ENCODE measurements at regions not wholly inside any gene's neighbourhood (a gene's known extent, or its start where the extent isn't known, plus 50 kb on each side); places are given as distances from the start of the nearest gene placed in this dataset.

GRCh38 chr7:82675396-82675795 is 231.8 kb upstream of the CACNA2D1 start:
- Histone ChIP-seq H3K4me1 (ENCODE audit: control insufficient read depth in 4 of 4, insufficient read depth in 4 of 4, low read length in 3 of 4) (no peaks in the 10 kb centered on the region), H3K27me3 (ENCODE audit: control insufficient read depth in 4 of 4, insufficient read depth in 4 of 4, low read length in 3 of 4) (peaks cover 0 to 5% (median 0%) of the 10 kb centered on the region in 4 donors), H3K9me3 (ENCODE audit: control insufficient read depth in 4 of 4, low read length in 3 of 4) (no peaks in the 10 kb centered on the region), H3K4me3 (ENCODE audit: low read depth in 1 of 3, low read length in 3 of 3) (no peak overlapping the region), H3K27ac (ENCODE audit: low read depth in 1 of 2, low read length in 2 of 2) (no peak overlapping the region), H3K36me3 (ENCODE audit: control insufficient read depth in 4 of 4, insufficient read depth in 3 of 4, low read depth in 1 of 4, low read length in 3 of 4) (no peaks in the 10 kb centered on the region), H3K9ac (ENCODE audit: low read depth in 1 of 2, low read length in 2 of 2) (no peak overlapping the region)
- TF ChIP-seq JUND (IDR thresholded peaks at IDR 0.05) (no peak), ZBTB33 (IDR thresholded peaks at IDR 0.05) (no peak)
- no peak for DNase-seq (ENCODE audit: low spot score)
- 69% methylated on average over 2 of the region's 2 CpGs for WGBS

GRCh38 chr7:82674268-82674667 is 230.7 kb upstream of the CACNA2D1 start:
- no peaks in the 10 kb centered on the region for H3K36me3 ChIP-seq (ENCODE audit: control insufficient read depth in 4 of 4, insufficient read depth in 3 of 4, low read depth in 1 of 4, low read length in 3 of 4)
- 82% methylated on average over 1 of the region's 1 CpG for WGBS
- TF ChIP-seq EGR1 (IDR thresholded peaks at IDR 0.05; ENCODE audit: low read depth in 2 of 2) (no peak), ATF3 (IDR thresholded peaks at IDR 0.05) (no peak), RAD21 (IDR thresholded peaks at IDR 0.05) (no peak), NR2F2 (IDR thresholded peaks at IDR 0.05) (no peak), REST (IDR thresholded peaks at IDR 0.05) (no peak), MAX (IDR thresholded peaks at IDR 0.05) (no peak), YY1 (IDR thresholded peaks at IDR 0.05) (no peak), FOXA2 (IDR thresholded peaks at IDR 0.05) (no peak)
- TF ChIP-seq, protein P1, sequence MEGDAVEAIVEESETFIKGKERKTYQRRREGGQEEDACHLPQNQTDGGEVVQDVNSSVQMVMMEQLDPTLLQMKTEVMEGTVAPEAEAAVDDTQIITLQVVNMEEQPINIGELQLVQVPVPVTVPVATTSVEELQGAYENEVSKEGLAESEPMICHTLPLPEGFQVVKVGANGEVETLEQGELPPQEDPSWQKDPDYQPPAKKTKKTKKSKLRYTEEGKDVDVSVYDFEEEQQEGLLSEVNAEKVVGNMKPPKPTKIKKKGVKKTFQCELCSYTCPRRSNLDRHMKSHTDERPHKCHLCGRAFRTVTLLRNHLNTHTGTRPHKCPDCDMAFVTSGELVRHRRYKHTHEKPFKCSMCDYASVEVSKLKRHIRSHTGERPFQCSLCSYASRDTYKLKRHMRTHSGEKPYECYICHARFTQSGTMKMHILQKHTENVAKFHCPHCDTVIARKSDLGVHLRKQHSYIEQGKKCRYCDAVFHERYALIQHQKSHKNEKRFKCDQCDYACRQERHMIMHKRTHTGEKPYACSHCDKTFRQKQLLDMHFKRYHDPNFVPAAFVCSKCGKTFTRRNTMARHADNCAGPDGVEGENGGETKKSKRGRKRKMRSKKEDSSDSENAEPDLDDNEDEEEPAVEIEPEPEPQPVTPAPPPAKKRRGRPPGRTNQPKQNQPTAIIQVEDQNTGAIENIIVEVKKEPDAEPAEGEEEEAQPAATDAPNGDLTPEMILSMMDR (IDR thresholded peaks at IDR 0.05; ENCODE audit: low read depth, low read length, missing input control), result no peak
- no peaks in the 10 kb centered on the region for H3K4me1 ChIP-seq (ENCODE audit: control insufficient read depth in 4 of 4, insufficient read depth in 4 of 4, low read length in 3 of 4)
- H3K4me3 ChIP-seq (ENCODE audit: low read depth in 1 of 3, low read length in 3 of 3), result no peak overlapping the region
- peaks cover 0 to 5% (median 0%) of the 10 kb centered on the region in 4 donors for H3K27me3 ChIP-seq (ENCODE audit: control insufficient read depth in 4 of 4, insufficient read depth in 4 of 4, low read length in 3 of 4)
- H3K9me3 ChIP-seq (ENCODE audit: control insufficient read depth in 4 of 4, low read length in 3 of 4), result no peaks in the 10 kb centered on the region
- H3K9ac ChIP-seq (ENCODE audit: low read depth in 1 of 2, low read length in 2 of 2), result no peak overlapping the region
- H3K27ac ChIP-seq (ENCODE audit: low read depth in 1 of 2, low read length in 2 of 2), result no peak overlapping the region
- DNase-seq (ENCODE audit: low spot score), result no peak
